Stomach smooth muscle (tissue), 2 donors: ENCODE measurements at regions not wholly inside any gene's neighbourhood (a gene's known extent, or its start where the extent isn't known, plus 50 kb on each side); places are given as distances from the start of the nearest gene placed in this dataset.

ENCODE experiments used
- H3K27ac ChIP-seq: one replicate; pipeline ENCODE4 v1.7.0; 2013; ENCODE audit warnings: mild to moderate bottlenecking, low read length, inconsistent platforms
- H3K27me3 ChIP-seq, 2 donors: one replicate each; pipeline ENCODE4 v1.7.0; 2013; ENCODE audit warnings: low read length in 2 of 2; ENCODE audit not compliant: insufficient read depth in 2 of 2, control insufficient read depth in 1 of 2
- H3K36me3 ChIP-seq, 2 donors: one replicate each; pipeline ENCODE4 v1.7.0; 2013; ENCODE audit warnings: low read length in 2 of 2; ENCODE audit not compliant: control insufficient read depth in 2 of 2, insufficient read depth in 2 of 2
- H3K4me1 ChIP-seq: one replicate; pipeline ENCODE4 v1.7.0; 2013; ENCODE audit warnings: low read length; ENCODE audit not compliant: control insufficient read depth, insufficient read depth
- H3K4me3 ChIP-seq, 2 donors: one replicate each; pipeline ENCODE4 v1.7.0; 2013; ENCODE audit warnings: low read length in 2 of 2
- H3K9ac ChIP-seq, 2 donors: one replicate each; pipeline ENCODE4 v1.7.0; 2013; ENCODE audit warnings: low read length in 2 of 2, mild to moderate bottlenecking in 1 of 2
- H3K9me3 ChIP-seq, 2 donors: one replicate each; pipeline ENCODE4 v1.7.0; 2013; ENCODE audit warnings: low read length in 2 of 2; ENCODE audit not compliant: control insufficient read depth in 2 of 2
- donor health status: healthy.
- donor health status: Pancreatic carcinoma.

DNA sequence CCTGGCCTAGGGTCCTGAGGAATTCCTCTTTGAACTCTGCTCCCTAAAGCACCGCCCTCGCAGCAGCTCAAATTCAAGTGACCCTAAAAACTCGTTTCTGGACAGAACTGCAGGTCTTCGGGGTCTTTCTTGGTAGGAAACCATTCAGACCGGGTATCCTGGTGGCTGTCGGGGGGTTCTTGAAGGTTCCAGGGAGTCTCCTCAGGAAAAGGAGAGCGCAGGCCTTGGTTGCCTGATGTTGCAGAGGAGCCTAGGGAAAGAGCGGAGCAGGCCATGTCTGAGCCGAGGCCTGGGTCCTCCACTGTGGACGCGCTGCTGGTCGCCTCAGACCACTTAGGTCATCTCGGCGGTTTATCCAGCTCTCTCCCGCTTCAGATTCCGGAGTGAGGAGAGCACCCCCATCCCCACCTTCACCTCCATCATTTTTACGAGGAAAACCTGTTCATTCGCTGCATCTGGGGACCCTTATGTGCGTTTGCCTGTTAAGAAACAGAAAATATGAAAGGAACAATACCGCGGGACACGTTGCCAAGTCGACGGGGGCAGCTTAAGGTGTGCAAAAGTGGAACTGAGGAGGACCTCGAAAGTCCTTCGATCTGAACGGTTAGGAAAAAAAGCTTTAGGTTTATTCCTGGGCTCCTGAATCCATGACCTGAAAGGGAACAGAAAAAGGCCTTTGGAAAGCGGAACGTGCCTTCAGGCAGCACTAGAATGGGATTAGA is 299.4 kb downstream of the PARP8 start:
- peak overlapping the region; percentile 82 to 97 for H3K9ac ChIP-seq
- peak overlapping the region; percentile 99 for H3K27ac ChIP-seq
- H3K9me3 ChIP-seq, result no peaks in the 10 kb centered on the region
- peaks cover 0 to 2% of the 10 kb centered on the region in 2 donors for H3K27me3 ChIP-seq
- H3K4me1 ChIP-seq, result peaks cover 8% of the 10 kb centered on the region
- no peaks in the 10 kb centered on the region for H3K36me3 ChIP-seq
- peak overlapping the region; percentile 65 to 86 for H3K4me3 ChIP-seq

- H3K9ac ChIP-seq, result peak overlapping the region; percentile 82 to 97
- peaks cover 0 to 2% of the 10 kb centered on the region in 2 donors for H3K27me3 ChIP-seq
- H3K4me1 ChIP-seq, result peaks cover 8% of the 10 kb centered on the region
- H3K36me3 ChIP-seq, result no peaks in the 10 kb centered on the region
- no peaks in the 10 kb centered on the region for H3K9me3 ChIP-seq
- H3K27ac ChIP-seq, result peak overlapping the region; percentile 99
- H3K4me3 ChIP-seq, result peak overlapping the region; percentile 65 to 86
Measured at GRCh38 chr5:50967009-50967562, 300.6 kb downstream of the PARP8 start.

DNA sequence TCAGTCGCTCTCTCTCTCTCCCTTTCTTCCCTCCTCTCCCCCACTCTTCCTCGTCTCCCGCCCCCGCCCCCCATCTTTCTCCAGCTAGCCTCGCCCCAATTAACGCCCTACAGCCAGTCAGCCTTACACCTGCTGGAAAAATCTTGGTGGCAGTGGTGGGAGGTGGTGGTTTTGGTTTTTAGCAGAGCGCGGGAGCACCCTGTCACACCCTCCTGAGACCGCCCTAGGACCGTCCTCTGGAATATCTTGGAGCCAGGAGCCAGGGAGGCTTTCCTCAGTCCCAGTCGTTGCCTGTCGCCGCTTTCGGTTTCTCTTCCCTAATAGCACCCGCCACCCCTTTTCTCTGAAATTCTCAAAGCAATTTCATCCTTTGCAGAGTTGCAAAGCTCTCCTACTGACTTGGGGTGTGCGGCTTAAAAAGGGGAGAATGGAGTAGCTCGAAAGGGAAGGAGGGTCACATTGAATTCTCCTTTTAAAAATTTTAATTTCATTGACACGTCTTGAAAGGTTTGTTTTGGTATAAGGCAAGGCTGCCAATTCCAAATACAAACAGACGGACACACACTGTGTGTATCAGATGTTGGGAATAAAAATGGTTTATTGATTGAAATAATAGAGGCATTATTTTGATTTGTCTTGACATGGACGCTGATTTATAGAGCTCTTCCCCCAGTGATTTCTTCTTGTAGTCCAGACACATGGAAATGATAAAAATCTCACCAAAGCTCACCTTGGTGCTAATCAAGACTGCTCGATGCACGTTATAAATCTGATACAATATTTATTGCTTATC is 301.3 kb downstream of the PARP8 start:
- H3K9ac ChIP-seq, result peak overlapping the region; percentile 82 to 97
- H3K9me3 ChIP-seq, result no peaks in the 10 kb centered on the region
- H3K36me3 ChIP-seq, result no peaks in the 10 kb centered on the region
- peak overlapping the region; percentile 99 for H3K27ac ChIP-seq
- peaks cover 0 to 2% of the 10 kb centered on the region in 2 donors for H3K27me3 ChIP-seq
- peaks cover 8% of the 10 kb centered on the region for H3K4me1 ChIP-seq
- H3K4me3 ChIP-seq, result peak overlapping the region; percentile 65 to 86

DNA sequence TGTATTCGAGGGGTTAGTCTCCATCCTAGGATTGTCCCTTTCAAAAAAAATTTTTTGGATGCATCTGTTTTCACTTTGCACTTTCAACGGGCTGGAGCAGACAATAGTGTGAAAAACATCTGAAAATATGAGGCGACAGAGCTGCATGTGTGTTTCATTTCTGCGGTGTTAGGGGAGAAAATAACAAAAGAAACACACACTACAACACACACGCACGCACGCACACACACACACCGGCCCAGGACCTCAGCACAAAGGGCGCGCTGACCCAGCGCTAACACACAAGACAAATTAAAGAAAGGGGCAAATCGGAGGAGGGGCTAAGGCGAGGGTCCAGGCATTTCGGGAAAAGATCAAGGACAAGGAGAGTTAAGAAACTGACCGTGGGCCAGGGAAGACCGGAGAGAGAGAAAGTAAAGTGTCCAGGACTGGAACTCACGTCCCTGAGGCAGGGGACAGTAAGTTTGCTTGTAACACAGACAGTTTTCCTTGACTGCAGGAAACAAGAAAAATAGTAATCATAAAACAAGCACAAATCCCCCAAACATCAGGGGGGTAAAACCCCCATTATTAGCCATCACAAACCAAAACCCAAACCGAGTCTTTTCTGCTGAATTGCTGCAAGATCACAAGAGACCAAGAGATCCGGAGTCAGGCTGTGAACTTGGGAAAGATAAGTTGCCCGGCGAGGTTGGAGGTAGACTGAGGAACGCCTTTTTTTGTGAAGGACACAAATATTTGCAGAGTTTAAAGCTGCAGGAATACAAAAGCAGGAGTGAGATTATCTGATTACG is 302.1 kb downstream of the PARP8 start:
- H3K27ac ChIP-seq, result peak overlapping the region; percentile 99
- no peaks in the 10 kb centered on the region for H3K36me3 ChIP-seq
- peaks cover 0 to 2% of the 10 kb centered on the region in 2 donors for H3K27me3 ChIP-seq
- H3K9me3 ChIP-seq, result no peaks in the 10 kb centered on the region
- H3K4me1 ChIP-seq, result peaks cover 8% of the 10 kb centered on the region
- H3K4me3 ChIP-seq, result peak overlapping the region; percentile 65 to 86
- peak overlapping the region; percentile 82 to 97 for H3K9ac ChIP-seq

GRCh38 chr5:50969151-50970031 is 303.0 kb downstream of the PARP8 start:
- peaks cover 8% of the 10 kb centered on the region for H3K4me1 ChIP-seq
- no peaks in the 10 kb centered on the region for H3K9me3 ChIP-seq
- no peaks in the 10 kb centered on the region for H3K36me3 ChIP-seq
- peak overlapping the region; percentile 99 for H3K27ac ChIP-seq
- peak overlapping the region; percentile 65 to 86 for H3K4me3 ChIP-seq
- H3K27me3 ChIP-seq, result peaks cover 0 to 2% of the 10 kb centered on the region in 2 donors
- peak overlapping the region; percentile 82 to 97 for H3K9ac ChIP-seq

DNA sequence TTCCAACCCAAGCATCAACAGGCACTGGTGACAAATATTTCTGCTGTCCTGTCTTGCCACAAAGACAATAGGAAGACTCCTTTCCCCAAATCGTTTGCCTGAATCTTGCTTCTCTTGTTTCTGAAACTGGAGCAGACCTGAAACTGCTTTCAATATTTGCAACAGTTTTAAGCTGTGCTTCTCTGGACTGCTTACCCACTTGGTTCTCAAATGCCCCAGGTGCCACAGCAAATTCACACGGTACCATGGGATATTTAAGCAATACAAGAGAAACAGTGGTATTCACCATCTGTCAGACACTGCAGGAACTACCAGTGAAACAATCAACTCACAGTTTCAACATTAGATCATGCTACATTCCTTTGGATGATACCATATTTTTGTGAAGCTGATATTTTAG is 309.4 kb downstream of the PARP8 start:
- no peaks in the 10 kb centered on the region for H3K27me3 ChIP-seq
- peaks cover 11% of the 10 kb centered on the region for H3K4me1 ChIP-seq
- peak overlapping the region; percentile 30 to 44 for H3K4me3 ChIP-seq
- no peaks in the 10 kb centered on the region for H3K9me3 ChIP-seq
- H3K27ac ChIP-seq, result peak overlapping the region; percentile 64
- H3K9ac ChIP-seq, result no peak overlapping the region
- H3K36me3 ChIP-seq, result no peaks in the 10 kb centered on the region

DNA sequence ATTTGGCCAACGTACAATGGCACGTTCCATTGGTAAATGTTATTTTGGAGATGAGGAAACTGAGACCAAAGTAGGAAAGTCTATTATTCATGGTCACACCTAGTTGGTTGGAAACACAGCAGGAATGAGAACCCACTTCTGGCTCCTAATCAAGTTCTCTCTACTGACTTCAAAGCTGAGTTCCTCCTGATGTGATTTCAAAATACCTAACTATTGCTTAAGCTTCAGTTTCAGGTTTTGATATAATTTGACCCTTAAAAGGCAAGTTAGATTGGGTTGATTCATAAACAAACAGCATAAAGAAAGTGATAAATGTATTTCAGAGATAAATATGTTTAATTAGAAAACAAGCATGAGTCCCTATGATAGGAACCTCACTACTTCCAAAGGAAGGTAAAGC is 312.5 kb downstream of the PARP8 start:
- Histone ChIP-seq H3K4me3 (peak overlapping the region; percentile 35 to 38), H3K9me3 (no peaks in the 10 kb centered on the region), H3K27ac (peak overlapping the region; percentile 13), H3K9ac (no peak overlapping the region), H3K4me1 (peaks cover 11% of the 10 kb centered on the region), H3K36me3 (no peaks in the 10 kb centered on the region), H3K27me3 (no peaks in the 10 kb centered on the region)

GRCh38 chr5:50984640-50985039 is 318.2 kb downstream of the PARP8 start:
- no peaks in the 10 kb centered on the region for H3K4me1 ChIP-seq
- no peak overlapping the region for H3K4me3 ChIP-seq
- H3K9ac ChIP-seq, result no peak overlapping the region
- H3K36me3 ChIP-seq, result no peaks in the 10 kb centered on the region
- H3K27ac ChIP-seq, result no peak overlapping the region
- no peaks in the 10 kb centered on the region for H3K27me3 ChIP-seq
- no peaks in the 10 kb centered on the region for H3K9me3 ChIP-seq

DNA sequence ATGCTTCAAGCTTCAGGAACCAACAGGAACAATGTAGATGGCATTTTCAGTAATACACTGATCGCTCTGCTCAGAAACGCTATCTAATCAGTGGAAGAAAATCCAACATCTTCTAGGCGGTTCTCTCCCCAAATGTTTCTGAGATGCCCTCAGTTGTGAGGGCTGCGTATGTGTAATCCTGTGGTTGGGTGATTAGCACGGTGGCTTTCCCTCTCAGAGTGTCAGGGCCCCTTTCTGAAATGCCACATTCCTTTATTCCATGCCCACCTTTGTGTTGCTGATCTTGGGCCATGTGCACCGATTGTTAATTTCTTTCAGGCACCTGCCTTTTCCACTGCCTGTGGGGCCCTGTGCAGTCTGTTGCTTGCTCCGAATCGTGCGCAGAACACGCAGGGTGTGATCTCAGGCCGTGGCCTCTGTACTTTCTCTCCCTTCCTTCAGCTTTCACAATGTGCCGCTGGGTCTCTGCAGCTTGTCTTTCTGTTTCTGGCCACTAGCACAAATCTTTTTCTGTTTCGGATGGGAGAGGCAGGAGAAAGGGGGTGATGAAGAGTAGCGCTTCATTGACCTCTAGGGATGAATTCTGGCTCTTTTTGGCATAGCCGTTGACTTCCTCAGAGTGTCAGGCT is 324.0 kb downstream of the PARP8 start:
- H3K4me1 ChIP-seq, result no peaks in the 10 kb centered on the region
- H3K4me3 ChIP-seq, result no peak overlapping the region
- no peaks in the 10 kb centered on the region for H3K36me3 ChIP-seq
- H3K27me3 ChIP-seq, result no peaks in the 10 kb centered on the region
- H3K9me3 ChIP-seq, result no peaks in the 10 kb centered on the region
- no peak overlapping the region for H3K27ac ChIP-seq
- H3K9ac ChIP-seq, result no peak overlapping the region
